Stomach (tissue), 4 donors: ENCODE measurements at regions not wholly inside any gene's neighbourhood (a gene's known extent, or its start where the extent isn't known, plus 50 kb on each side); places are given as distances from the start of the nearest gene placed in this dataset.

Experiments used
- CTCF ChIP-seq, 7 experiments: fragments of 450-650 bp in 4 of 7; fragments of 200-600 bp in 3 of 7; sonication (generic) in 3 of 7; IDR thresholded peaks; one replicate each; pipeline ENCODE4 v1.5.1; 2016 to 2019; ENCODE audit warnings: antibody characterized with exemption in 7 of 7, control low read depth in 2 of 7, mild to moderate bottlenecking in 1 of 7
- EP300 ChIP-seq: sonication (generic); formaldehyde crosslinking; IDR thresholded peaks from one replicate; pipeline ENCODE4 v1.6.1; 2017; ENCODE audit warnings: antibody characterized with exemption
- POLR2A ChIP-seq, 4 donors: fragments of 450-650 bp; IDR thresholded peaks; one replicate each; pipeline ENCODE4 v1.6.1; 2016; ENCODE audit warnings: antibody characterized with exemption in 4 of 4, control low read depth in 2 of 4, mild to moderate bottlenecking in 1 of 4, moderate library complexity in 1 of 4
- POLR2AphosphoS5 ChIP-seq, 3 donors: sonication (generic); formaldehyde crosslinking; IDR thresholded peaks; one replicate each; pipeline ENCODE4 v1.6.1; 2016; ENCODE audit warnings: antibody characterized with exemption in 3 of 3

- TF ChIP-seq POLR2AphosphoS5 (IDR thresholded peaks at IDR 0.05): no peak
- no peak for TF ChIP-seq POLR2A (IDR thresholded peaks at IDR 0.05)
- TF ChIP-seq CTCF (IDR thresholded peaks at IDR 0.05): no peak
- TF ChIP-seq EP300: no peak
Measured at GRCh38 chr5:155783791-155784190, 543.2 kb upstream of the SGCD start.
